Skin epidermis (tissue), 12 donors: ENCODE measurements at regions not wholly inside any gene's neighbourhood (a gene's known extent, or its start where the extent isn't known, plus 50 kb on each side); places are given as distances from the start of the nearest gene placed in this dataset.

Experiments used
- H3K27ac ChIP-seq, 21 experiments: fragments of 200-600 bp; sonication (generic) in 11 of 21; one replicate each; pipeline ENCODE4 v1.5.0; 2020; ENCODE audit warnings: mild to moderate bottlenecking in 3 of 21, inconsistent platforms in 2 of 21, moderate library complexity in 2 of 21
- H3K4me3 ChIP-seq, 7 experiments: fragments of 200-600 bp; sonication (generic) in 2 of 7; one replicate each; pipeline ENCODE4 v1.5.0; 2020; ENCODE audit warnings: inconsistent platforms in 2 of 7, mild to moderate bottlenecking in 2 of 7, moderate library complexity in 1 of 7

- no peak overlapping the region for H3K4me3 ChIP-seq
- H3K27ac ChIP-seq = peak overlapping the region in 2 of 21 experiments; percentile 4 to 13
Observed at GRCh38 chr10:44070282-44070681, 314.6 kb downstream of the CXCL12 start.

- Histone ChIP-seq H3K27ac (peak overlapping the region in 1 of 21 experiments; percentile 26), H3K4me3 (no peak overlapping the region)
Observed at GRCh38 chr10:44069573-44069972, 315.3 kb downstream of the CXCL12 start.

DNA sequence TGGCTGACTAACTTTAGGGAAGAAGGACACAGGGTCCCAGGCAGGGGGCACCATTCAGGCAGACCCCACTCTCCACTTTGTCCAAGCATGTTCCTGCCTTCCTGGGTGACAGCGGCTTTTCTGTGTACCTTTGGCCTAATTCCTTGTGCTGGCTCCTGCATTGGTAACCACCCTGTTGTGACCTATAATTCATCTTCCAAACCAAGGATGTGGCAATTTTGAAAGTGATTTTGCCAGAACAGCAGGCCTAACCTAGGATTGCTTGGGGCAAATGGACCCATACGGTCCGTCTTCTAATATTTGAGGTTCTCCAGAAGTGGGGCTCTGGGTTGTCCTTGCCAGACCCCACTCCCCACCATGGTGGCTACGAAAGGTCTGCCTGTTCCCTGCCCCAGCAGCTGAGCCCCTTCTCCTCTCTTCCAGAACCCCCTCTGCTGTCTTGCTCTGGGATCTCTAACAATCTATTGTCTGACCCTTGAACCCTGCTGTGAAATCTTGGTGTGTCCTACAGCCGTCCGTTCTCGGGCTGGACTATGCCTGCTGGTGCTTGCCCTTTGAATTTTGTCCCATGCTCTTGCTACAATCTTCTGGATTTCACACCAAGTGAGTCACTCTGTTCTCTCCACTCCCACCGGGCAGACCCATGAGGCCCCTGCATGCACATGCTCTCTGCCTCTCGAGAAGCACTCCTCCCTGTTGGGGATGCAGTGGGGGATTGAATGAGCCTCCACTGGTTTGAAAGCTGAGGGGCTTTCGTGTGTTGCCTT lies 316.0 kb downstream of the CXCL12 start:
- Histone ChIP-seq H3K27ac (peak overlapping the region in 1 of 21 experiments; percentile 42), H3K4me3 (no peak overlapping the region)

DNA sequence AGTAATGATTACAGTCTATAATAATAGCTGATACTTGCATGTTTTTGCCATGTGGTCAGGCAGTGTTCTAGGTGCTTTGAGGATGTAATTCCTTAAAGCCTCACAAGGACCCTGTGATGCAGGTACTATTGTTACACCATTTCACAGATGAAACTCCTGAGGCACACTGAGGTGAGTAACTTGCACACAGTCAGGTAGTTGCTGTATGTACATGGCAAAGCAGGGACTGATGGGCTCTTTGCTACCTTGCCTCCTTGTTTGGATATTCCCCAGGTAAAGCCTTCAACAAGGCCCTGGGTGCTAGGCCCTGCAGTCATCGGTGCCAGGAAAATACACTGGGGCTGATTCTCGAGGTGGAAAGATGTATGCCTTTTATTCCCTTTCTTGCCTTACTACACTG lies 317.5 kb downstream of the CXCL12 start:
- Histone ChIP-seq H3K4me3 (no peak overlapping the region), H3K27ac (no peak overlapping the region)

DNA sequence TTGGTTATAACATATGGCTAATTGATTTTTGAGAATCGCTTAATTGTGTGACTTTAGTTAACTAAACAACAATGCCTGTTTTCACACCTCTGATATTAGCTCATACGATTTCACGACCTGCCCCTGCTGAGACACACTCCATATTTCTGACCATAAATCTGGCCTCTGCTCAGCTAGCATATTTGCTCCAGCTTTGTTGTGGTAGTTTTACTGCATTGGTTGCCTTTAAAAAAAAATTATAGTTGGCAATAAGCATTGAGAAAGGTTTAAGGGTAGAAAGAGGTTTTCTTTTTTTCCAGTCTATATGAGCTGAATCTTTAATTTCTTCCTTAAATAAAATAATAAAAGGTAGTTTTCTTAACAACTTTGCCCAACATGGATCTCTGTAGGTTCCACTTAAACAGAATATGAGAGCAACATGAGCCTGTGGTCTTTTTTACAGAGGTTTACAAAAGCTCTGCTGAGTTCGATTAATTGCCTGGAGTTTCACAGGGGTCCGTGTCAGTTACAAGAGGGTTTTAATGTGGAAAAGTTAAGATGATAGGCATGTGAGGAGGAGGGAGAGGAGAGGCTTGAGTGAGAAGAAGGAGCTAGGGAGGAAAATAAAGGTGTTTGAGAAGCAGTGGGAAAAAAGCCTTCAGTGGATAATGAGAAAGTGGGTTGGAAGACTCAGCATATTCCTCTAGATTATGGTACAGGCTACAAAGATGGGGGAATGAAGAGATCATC lies 318.2 kb downstream of the CXCL12 start:
- Histone ChIP-seq H3K4me3 (no peak overlapping the region), H3K27ac (no peak overlapping the region)

DNA sequence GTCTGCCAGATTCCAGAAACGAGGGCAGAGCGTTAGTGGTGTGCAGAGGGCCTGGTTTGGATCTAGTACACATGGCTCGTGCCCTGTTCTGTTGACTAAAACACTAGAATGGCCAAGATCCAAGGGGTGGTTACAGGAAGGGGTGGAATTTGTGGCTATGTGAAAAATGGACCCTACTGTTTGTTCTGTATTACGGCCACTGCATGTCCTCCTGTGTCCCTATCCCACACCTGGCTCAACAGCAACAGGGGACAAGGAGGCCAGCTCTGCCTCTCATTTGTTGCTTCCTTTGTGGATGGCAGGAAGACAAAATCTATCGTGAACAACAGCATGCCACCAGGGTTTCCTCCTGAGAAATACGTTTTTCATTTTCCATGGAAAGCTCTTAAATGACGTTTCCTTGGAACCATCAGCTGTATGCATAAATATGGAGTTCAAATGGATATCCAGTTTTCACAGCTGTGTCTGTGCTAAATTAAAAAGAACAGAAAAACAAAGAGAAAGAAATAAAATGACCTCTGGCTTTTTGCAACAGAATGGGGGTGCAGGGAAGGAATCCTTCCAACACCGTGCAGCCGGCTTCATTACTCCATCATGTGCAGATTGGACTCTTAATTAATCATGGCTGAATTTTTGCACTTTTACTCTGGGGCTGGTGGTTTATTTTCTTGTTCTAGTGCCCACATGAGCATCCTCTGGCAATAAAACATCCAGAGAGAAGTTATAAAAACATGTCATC lies 318.9 kb downstream of the CXCL12 start:
- no peak overlapping the region for H3K4me3 ChIP-seq
- H3K27ac ChIP-seq = peak overlapping the region in 3 of 21 experiments; percentile 3 to 26 (median 20)

DNA sequence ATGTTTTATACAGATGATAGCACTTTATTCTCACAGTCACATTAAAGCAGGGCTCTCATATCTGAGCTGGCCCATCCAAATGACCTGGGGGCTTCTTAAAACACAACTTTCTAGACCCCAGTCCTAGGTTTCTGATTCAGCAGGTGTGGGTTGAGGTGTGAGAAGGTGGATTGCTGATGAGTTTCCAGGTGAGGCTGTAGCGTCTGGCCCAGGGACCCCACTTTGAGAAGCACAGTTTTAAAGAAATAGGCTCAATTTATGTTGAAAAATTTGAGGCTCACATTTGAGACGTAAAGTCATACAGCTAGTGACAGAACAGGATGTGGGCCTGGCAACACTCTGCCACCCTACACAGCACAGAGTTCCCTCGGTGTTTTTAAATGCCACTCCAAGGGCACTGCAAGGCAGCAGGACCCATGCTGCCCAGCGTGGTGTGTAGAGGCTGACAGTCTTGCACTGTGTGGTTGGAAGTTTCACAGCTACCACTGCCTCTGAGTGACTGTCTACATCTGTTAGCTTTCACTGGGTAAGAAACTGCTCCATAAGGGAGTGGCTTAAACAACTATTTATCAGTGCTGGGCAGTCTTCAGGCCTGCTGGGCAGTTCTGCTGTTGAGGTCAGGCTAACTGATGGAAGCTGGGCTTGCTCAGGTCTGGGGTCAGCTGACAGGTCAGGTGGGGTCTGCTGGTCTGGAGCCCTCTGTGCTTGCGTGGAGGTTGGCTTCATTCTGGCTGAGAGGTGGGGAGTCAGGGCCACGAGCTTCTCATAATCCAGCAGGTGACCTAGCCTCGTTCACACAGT lies 319.7 kb downstream of the CXCL12 start:
- peak overlapping the region in 3 of 21 experiments; percentile 3 to 26 (median 20) for H3K27ac ChIP-seq
- H3K4me3 ChIP-seq = no peak overlapping the region

DNA sequence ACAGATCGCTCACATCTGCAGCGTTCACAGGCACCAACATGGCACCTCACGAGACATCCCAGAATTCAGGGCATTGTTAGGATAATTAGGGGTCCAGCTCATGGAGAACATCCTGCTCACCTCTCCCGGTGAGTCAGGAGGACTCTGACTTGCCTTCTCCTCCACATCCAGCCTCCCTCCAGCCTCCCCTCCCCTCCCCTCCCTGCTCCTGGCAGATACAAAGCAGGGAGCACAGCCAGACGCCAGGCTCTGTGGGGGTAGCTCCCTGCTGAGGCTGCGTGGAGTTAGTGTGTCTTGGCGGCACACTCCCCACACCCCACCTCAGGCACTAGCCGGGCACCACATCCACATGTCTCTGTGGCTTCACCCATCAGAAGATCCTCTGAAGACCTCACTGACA lies 320.6 kb downstream of the CXCL12 start:
- no peak overlapping the region for H3K4me3 ChIP-seq
- H3K27ac ChIP-seq = no peak overlapping the region

- Histone ChIP-seq H3K27ac (no peak overlapping the region), H3K4me3 (no peak overlapping the region)
Observed at GRCh38 chr10:44063686-44064085, 321.2 kb downstream of the CXCL12 start.

DNA sequence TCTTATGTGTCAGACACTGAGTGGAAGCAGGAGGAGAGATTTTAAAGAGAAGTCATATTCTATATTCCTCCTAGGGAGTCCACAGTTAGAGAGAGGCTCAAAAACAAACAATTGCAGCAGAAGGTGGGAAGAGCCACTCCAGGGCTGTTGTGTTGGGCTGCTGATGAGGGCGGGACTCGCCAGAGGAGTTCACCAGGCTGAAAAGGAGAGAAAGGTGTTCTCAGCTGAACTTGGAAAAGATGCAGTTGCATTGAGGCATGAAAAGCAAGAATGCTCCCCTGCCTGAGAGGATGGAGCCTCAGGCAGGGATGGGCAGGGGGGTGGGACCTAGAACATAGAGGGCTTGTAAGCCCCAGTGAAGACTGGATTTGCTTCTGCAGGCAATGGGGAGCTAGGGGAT lies 324.2 kb downstream of the CXCL12 start:
- Histone ChIP-seq H3K27ac (no peak overlapping the region), H3K4me3 (no peak overlapping the region)

DNA sequence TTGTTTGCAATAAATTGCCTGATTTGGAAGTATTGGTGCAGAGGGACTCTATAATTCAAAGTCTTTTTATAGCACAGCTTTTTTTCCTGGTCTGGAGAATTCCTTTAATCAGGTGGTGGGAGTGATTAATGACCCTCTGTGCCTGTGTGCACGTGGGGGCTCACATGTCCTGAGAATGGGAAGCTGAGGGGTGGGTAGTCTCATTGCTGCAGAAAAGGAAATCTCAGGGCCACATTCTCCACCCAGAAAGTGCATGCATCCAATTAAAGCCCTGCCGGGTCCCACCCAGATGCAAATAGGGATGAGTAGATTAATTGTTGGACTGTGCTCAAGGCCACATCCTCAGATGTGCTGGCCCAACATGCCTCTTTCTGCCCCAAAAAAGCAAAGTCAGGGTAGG lies 324.7 kb downstream of the CXCL12 start:
- H3K27ac ChIP-seq = no peak overlapping the region
- H3K4me3 ChIP-seq = no peak overlapping the region

DNA sequence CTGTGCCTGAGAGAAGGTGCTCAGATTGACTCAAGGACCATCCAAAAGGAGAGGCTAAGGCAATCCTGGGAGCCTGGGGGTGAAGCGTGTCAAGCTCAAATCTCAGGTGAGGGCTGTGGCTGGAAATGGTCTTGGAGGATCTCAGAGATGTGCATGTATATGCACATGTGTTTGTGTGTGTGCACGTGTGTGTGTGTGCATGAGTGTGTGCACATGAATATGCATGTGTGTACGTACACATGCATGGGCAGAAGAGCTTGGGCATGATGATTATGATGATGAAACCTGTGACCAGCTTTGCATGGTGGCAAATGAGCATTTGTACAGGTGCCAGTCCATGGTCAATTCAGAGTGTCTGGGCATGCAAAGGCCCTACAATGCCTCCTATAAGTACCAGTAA lies 326.6 kb downstream of the CXCL12 start:
- H3K4me3 ChIP-seq = no peak overlapping the region
- no peak overlapping the region for H3K27ac ChIP-seq

GRCh38 chr10:44056967-44057805 lies 327.7 kb downstream of the CXCL12 start:
- Histone ChIP-seq H3K27ac (no peak overlapping the region), H3K4me3 (no peak overlapping the region)

GRCh38 chr10:44056206-44056605 lies 328.7 kb downstream of the CXCL12 start:
- H3K4me3 ChIP-seq = no peak overlapping the region
- H3K27ac ChIP-seq = no peak overlapping the region

DNA sequence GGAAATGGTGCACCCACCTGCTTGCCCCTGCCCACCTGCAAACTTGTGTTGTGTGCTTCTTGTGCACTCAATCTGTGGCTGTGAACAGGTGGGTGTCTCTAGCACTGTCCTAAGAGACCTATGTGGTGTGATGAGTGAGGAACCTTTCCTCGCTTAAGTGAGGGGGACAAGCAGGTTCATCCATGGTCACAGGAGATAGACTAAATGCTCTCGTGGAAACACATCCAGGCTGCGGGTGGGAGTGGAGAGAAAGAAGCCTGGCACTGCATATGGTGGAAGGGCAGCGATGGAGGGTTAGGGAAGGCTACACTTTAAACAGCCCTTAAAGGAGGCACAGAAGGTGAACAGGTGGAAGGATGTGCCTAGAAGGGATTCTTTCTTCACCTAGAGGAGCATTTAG lies 330.9 kb downstream of the CXCL12 start:
- Histone ChIP-seq H3K4me3 (no peak overlapping the region), H3K27ac (no peak overlapping the region)

GRCh38 chr10:44053391-44053790 lies 331.5 kb downstream of the CXCL12 start:
- no peak overlapping the region for H3K4me3 ChIP-seq
- H3K27ac ChIP-seq = no peak overlapping the region

GRCh38 chr10:44051584-44052385 lies 333.1 kb downstream of the CXCL12 start:
- Histone ChIP-seq H3K27ac (no peak overlapping the region), H3K4me3 (no peak overlapping the region)

DNA sequence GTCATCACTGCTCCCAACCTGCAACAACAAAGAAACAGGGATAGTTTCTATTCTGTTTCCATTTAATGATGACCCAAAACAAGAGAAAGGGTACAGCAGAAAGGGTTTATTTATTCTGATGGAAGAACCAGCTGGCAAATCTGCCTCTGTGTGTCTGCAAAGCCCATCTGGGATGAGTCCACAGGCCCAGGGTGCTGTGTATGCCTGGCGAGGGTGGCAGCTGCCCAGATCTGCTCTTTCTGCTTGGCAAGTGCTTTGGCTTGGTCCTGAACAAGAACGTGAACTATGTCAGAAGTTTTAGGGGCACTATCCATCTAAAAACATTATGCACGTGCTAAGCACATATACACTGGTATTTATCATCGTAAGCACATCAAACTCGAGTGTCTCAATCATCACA lies 333.8 kb downstream of the CXCL12 start:
- H3K27ac ChIP-seq = no peak overlapping the region

More for the DNA sequence above, 333.8 kb downstream of the CXCL12 start:
- H3K4me3 ChIP-seq = no peak overlapping the region
